ENCODE measurements at regions not wholly inside any gene's neighbourhood (a gene's known extent, or its start where the extent isn't known, plus 50 kb on each side); places are given as distances from the start of the nearest gene placed in this dataset.

- Histone ChIP-seq H3K9me3 (replicated peaks; ENCODE audit: low read length) (no peaks in the 10 kb centered on the region), H3K4me1 (ENCODE audit: control insufficient read depth, insufficient read depth, low read length) (no peaks in the 10 kb centered on the region), H3K4me3 (ENCODE audit: low read length) (no peak overlapping the region), H3K27me3 (ENCODE audit: control insufficient read depth, insufficient read depth, low read length) (peaks cover 76% of the 10 kb centered on the region), H3K4me2 (ENCODE audit: low read length) (no peak overlapping the region), H3K9ac (ENCODE audit: low read depth, low read length) (no peak overlapping the region), H3K36me3 (ENCODE audit: insufficient read depth, low read length) (no peaks in the 10 kb centered on the region)
Observed at GRCh38 chr5:133690746-133691145, 78.4 kb upstream of the FSTL4 start.

DNA sequence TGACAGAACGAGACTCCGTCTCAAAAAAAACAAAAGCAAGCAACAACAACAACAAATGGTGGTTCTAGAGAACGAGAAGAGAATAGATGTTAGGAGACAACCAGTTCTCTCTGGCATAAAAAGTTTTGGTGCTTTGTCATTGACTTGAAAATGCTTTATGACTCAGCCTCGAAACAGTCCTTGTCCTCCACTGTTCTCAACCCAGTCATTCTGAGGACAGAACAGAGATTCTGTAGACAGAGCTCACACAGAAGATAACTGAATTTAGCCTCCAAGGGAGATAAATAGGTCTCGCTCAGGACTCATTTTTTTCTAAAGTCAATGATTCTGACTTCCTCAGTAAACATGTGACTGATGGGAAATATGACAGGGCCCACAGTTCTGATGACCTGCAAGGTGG lies 76.0 kb upstream of the FSTL4 start:
- Histone ChIP-seq H3K4me1 (ENCODE audit: control insufficient read depth, insufficient read depth, low read length) (no peaks in the 10 kb centered on the region), H3K36me3 (ENCODE audit: insufficient read depth, low read length) (no peaks in the 10 kb centered on the region), H3K9me3 (replicated peaks; ENCODE audit: low read length) (no peaks in the 10 kb centered on the region), H3K27me3 (ENCODE audit: control insufficient read depth, insufficient read depth, low read length) (peaks cover 86% of the 10 kb centered on the region), H3K9ac (ENCODE audit: low read depth, low read length) (no peak overlapping the region), H3K4me2 (ENCODE audit: low read length) (no peak overlapping the region), H3K4me3 (ENCODE audit: low read length) (no peak overlapping the region)

DNA sequence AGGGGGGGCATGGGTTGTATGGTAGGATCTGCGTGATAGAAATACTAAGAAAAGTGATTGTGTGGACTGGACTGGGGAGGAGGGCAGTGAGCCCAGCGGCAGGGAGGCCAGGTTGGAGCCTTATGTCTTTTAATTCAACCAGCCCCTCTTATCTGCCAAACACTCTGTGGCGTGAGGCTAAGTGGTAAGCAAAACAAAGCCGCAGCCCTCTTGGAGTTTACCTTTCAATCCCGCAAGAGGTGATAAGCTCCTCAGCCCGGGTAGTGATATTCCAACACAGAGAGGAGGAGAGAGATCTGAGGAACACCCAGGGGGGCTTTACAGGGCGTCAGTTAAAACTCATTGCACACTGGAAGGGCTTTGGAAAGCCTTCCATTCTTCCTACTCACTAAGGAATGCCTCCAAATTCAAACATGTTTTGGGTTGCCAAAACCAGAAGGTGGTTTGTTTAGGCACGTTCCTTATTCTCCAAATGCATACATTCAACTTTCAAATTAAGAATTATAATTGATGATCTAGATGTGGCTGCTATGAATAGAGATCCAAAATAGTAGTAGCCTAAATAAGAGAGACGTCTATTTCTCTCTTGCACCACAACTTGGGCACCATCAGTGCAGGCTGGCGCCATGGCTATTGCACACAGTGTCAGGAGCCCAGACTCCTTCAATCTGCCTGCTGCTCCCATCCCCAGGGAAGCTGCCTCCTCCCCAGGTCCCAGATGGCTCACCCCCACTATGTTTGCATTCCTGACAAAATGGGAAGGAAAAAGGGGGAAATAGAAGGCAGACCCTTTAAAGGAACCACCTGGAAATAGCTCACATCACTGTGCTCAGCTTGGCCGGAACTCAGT lies 75.1 kb upstream of the FSTL4 start:
- H3K27me3 ChIP-seq (ENCODE audit: control insufficient read depth, insufficient read depth, low read length), result peaks cover 89% of the 10 kb centered on the region
- no peak overlapping the region for H3K4me2 ChIP-seq (ENCODE audit: low read length)
- H3K9me3 ChIP-seq (replicated peaks; ENCODE audit: low read length), result no peaks in the 10 kb centered on the region
- H3K36me3 ChIP-seq (ENCODE audit: insufficient read depth, low read length), result no peaks in the 10 kb centered on the region
- no peak overlapping the region for H3K9ac ChIP-seq (ENCODE audit: low read depth, low read length)
- H3K4me1 ChIP-seq (ENCODE audit: control insufficient read depth, insufficient read depth, low read length), result no peaks in the 10 kb centered on the region
- no peak overlapping the region for H3K4me3 ChIP-seq (ENCODE audit: low read length)

DNA sequence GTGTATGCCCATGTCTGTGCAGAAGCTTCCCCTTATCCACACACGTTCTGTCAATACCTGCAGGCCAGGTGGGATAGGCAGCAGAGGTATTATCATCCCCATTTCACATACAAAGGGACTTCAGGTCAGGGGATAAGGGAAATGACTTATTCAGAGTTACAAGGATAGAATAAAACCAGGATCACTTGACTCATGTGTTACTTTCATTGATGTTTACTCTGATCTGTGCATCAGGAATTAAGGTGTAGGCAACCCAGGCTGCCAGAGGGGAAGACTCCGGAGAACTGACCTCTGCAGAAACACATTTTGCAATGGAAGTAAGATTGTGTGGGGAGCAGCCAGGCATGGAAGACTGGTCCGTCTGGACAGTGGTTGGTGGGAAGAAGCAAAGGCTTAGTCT lies 74.2 kb upstream of the FSTL4 start:
- no peak overlapping the region for H3K4me3 ChIP-seq (ENCODE audit: low read length)
- no peaks in the 10 kb centered on the region for H3K4me1 ChIP-seq (ENCODE audit: control insufficient read depth, insufficient read depth, low read length)
- no peak overlapping the region for H3K4me2 ChIP-seq (ENCODE audit: low read length)
- H3K27me3 ChIP-seq (ENCODE audit: control insufficient read depth, insufficient read depth, low read length), result peaks cover 89% of the 10 kb centered on the region
- H3K9ac ChIP-seq (ENCODE audit: low read depth, low read length), result no peak overlapping the region
- no peaks in the 10 kb centered on the region for H3K9me3 ChIP-seq (replicated peaks; ENCODE audit: low read length)
- H3K36me3 ChIP-seq (ENCODE audit: insufficient read depth, low read length), result no peaks in the 10 kb centered on the region

DNA sequence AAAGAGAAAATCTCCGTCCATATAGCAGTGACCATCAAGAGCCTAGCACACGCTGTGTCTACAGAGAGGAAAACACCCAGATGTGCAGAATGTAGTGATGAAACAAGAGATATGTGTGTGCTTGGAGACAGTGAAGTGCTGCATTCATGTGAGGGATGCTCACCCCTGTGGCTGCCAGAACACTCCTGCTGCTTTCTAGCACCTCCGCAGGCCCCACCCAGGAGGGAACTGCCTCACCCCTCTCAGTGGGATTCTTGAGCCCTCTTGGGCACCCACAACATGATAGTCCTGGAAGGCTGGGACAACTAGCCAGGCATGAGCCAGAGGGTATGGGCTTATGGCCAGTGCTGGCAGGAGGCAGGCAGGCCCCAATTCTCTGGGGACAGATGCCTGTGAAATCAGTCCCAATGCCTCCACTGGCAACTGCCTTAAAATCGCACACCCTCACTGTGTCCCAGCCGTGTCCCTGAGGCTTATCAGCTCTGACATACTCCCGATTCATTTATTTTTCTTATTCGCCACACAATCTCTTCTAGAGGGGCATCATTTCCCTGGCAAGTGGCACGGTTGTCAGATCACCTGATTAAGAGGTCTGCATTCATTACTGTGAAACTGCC lies 73.2 kb upstream of the FSTL4 start:
- Histone ChIP-seq H3K36me3 (ENCODE audit: insufficient read depth, low read length) (no peaks in the 10 kb centered on the region), H3K9me3 (replicated peaks; ENCODE audit: low read length) (no peaks in the 10 kb centered on the region), H3K4me2 (ENCODE audit: low read length) (no peak overlapping the region), H3K4me3 (ENCODE audit: low read length) (no peak overlapping the region), H3K9ac (ENCODE audit: low read depth, low read length) (no peak overlapping the region), H3K4me1 (ENCODE audit: control insufficient read depth, insufficient read depth, low read length) (no peaks in the 10 kb centered on the region), H3K27me3 (ENCODE audit: control insufficient read depth, insufficient read depth, low read length) (peaks cover 87% of the 10 kb centered on the region)

DNA sequence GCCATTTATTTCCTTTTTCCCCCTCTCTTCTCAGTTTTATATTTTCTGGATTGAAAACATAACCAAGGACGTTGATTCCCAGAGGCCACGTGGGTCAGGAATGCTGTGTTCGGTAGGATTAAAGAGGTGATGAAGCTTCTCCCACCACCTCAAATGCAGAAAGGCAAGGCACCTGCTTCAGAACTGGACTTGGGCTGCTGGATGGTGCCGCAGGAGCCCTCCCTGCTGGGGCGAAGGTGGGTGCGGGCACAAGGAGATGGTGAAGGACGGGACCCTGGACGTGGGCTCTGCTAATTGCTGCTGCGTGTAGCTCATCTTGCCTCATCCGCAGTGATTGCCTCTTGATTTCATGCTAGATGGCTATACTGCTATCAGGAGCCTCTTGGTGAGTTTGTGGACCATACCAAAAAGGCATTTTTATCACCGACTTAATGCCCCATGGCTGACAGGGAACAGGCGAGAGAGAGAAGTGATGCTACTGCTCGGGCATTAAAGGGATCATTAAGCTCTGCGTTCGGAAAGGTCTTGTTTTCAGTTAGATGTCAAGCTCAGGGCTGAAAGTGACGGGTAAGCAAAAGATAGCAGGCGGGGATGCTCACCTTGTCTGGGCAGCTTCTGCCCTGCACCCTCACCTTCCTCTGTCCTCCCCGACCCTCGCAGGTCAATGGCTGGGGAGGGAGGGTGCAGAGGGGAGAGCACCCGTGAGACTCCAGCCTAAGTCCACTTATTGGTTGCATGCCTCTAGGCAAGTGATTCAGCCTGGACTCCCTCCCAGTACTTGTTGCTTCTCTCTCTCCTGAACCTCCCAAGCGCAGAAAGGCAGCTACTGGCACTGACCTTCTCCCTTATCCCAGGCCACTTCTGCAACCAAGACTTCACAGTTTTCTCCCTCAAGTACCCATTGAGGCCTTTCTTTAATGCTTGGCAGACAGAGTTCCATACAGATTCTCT lies 71.6 kb upstream of the FSTL4 start:
- no peaks in the 10 kb centered on the region for H3K9me3 ChIP-seq (replicated peaks; ENCODE audit: low read length)
- no peaks in the 10 kb centered on the region for H3K4me1 ChIP-seq (ENCODE audit: control insufficient read depth, insufficient read depth, low read length)
- no peaks in the 10 kb centered on the region for H3K36me3 ChIP-seq (ENCODE audit: insufficient read depth, low read length)

DNA sequence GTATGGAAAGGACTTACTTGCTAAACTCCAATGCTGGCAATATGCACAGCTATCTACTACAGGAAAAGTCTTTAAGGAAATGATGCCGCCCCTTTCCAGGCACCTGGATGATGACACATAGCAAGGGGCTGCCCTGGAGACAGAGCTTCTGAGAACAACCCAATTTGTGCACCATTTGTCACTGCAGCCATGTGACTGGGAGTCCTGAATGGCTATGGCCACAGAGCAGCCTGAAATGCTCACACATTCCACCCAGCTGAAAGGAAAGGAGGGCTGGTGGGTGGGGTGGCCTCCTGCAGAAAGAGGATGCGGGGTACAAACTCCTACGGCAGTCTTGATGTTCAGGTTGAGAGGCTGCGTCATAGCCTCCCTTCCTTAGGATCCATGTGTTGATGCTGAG lies 70.1 kb upstream of the FSTL4 start:
- no peaks in the 10 kb centered on the region for H3K4me1 ChIP-seq (ENCODE audit: control insufficient read depth, insufficient read depth, low read length)
- H3K4me2 ChIP-seq (ENCODE audit: low read length), result no peak overlapping the region
- no peak overlapping the region for H3K4me3 ChIP-seq (ENCODE audit: low read length)
- peaks cover 91% of the 10 kb centered on the region for H3K27me3 ChIP-seq (ENCODE audit: control insufficient read depth, insufficient read depth, low read length)
- H3K9me3 ChIP-seq (replicated peaks; ENCODE audit: low read length), result no peaks in the 10 kb centered on the region
- H3K9ac ChIP-seq (ENCODE audit: low read depth, low read length), result no peak overlapping the region
- H3K36me3 ChIP-seq (ENCODE audit: insufficient read depth, low read length), result no peaks in the 10 kb centered on the region

More for the DNA sequence above, 71.6 kb upstream of the FSTL4 start:
- H3K4me3 ChIP-seq (ENCODE audit: low read length), result no peak overlapping the region
- H3K4me2 ChIP-seq (ENCODE audit: low read length), result no peak overlapping the region
- no peak overlapping the region for H3K9ac ChIP-seq (ENCODE audit: low read depth, low read length)
- peaks cover 84% of the 10 kb centered on the region for H3K27me3 ChIP-seq (ENCODE audit: control insufficient read depth, insufficient read depth, low read length)

GRCh38 chr5:133681896-133682295 lies 69.6 kb upstream of the FSTL4 start:
- no peak overlapping the region for H3K4me3 ChIP-seq (ENCODE audit: low read length)
- H3K36me3 ChIP-seq (ENCODE audit: insufficient read depth, low read length), result no peaks in the 10 kb centered on the region
- no peaks in the 10 kb centered on the region for H3K4me1 ChIP-seq (ENCODE audit: control insufficient read depth, insufficient read depth, low read length)
- no peak overlapping the region for H3K9ac ChIP-seq (ENCODE audit: low read depth, low read length)
- H3K27me3 ChIP-seq (ENCODE audit: control insufficient read depth, insufficient read depth, low read length), result peaks cover 91% of the 10 kb centered on the region
- H3K4me2 ChIP-seq (ENCODE audit: low read length), result no peak overlapping the region
- no peaks in the 10 kb centered on the region for H3K9me3 ChIP-seq (replicated peaks; ENCODE audit: low read length)

DNA sequence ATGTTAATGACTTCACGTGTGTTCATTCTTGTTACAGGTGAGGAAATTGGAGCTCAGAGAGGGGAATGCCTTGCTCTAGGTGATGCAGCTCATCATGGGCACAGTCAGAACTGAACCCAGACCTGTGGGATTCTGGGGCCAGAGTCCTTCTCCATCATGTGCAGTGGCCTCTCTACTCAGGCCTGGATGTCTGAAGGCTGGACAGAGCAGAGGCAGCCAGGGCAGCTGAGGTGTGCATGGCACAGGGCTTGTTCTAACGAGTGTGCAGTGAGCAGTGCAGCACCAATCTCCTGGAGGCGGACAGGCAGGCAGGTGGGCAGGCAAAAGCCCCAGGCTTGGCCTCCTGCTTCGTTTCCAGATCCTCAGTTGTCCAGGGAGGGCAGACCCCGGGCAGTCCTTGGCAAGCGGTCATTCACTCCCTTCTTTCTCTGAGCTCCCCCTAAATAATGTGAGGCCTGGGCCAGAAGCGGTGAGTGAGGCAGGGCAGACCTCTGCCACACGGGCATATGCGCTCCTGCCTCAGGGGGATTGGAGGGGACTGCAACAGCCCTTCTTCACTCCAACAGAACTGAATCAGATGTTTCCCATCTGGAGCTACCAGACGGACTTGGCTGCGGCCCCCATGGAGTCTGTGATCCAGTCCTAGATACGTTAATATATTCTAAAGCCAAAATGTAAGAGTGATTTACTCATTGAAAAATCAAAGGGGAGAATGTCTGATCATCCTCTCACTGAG lies 68.7 kb upstream of the FSTL4 start:
- Histone ChIP-seq H3K9me3 (replicated peaks; ENCODE audit: low read length) (no peaks in the 10 kb centered on the region), H3K4me3 (ENCODE audit: low read length) (no peak overlapping the region), H3K9ac (ENCODE audit: low read depth, low read length) (no peak overlapping the region), H3K27me3 (ENCODE audit: control insufficient read depth, insufficient read depth, low read length) (peaks cover 84% of the 10 kb centered on the region), H3K4me2 (ENCODE audit: low read length) (no peak overlapping the region), H3K36me3 (ENCODE audit: insufficient read depth, low read length) (no peaks in the 10 kb centered on the region), H3K4me1 (ENCODE audit: control insufficient read depth, insufficient read depth, low read length) (no peaks in the 10 kb centered on the region)

- Histone ChIP-seq H3K4me3 (ENCODE audit: low read length) (no peak overlapping the region), H3K9me3 (replicated peaks; ENCODE audit: low read length) (no peaks in the 10 kb centered on the region), H3K4me2 (ENCODE audit: low read length) (no peak overlapping the region), H3K9ac (ENCODE audit: low read depth, low read length) (no peak overlapping the region), H3K27me3 (ENCODE audit: control insufficient read depth, insufficient read depth, low read length) (peaks cover 81% of the 10 kb centered on the region), H3K36me3 (ENCODE audit: insufficient read depth, low read length) (no peaks in the 10 kb centered on the region), H3K4me1 (ENCODE audit: control insufficient read depth, insufficient read depth, low read length) (no peaks in the 10 kb centered on the region)
Observed at GRCh38 chr5:133679534-133679933, 67.2 kb upstream of the FSTL4 start.
